ENCODE measurements at regions not wholly inside any gene's neighbourhood (a gene's known extent, or its start where the extent isn't known, plus 50 kb on each side); places are given as distances from the start of the nearest gene placed in this dataset.

DNA sequence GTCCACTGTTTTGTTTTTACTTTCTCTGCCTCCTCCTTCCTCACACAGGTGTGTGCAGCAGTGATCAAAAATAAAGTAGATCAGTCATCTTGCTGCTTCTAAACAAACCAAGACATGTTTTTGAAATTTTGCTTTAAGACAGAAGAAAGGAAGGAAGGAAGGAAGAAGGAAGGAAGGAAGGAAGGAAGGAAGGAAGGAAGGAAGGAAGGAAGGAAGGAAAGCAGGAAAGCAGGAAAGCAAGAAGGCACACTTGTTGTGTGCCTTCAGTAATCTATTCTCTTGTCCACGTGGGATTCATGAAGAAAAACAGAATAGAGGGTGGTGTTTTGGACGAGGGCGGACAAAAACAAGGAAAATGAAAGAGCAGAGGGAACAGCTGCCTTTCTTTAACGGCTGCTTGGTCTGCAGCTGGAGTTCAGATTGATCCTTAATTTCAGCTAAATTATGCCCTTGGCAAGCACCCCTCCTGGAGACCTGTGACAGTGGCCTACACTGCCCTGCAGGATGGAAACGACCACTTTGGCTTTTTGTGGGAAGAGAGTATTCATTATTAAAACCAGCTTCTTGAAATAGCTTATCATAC, 188.5 kb upstream of the IRX3 start:
- DNase-seq (ENCODE audit: low read depth): no peak
- TF ChIP-seq, protein P1, sequence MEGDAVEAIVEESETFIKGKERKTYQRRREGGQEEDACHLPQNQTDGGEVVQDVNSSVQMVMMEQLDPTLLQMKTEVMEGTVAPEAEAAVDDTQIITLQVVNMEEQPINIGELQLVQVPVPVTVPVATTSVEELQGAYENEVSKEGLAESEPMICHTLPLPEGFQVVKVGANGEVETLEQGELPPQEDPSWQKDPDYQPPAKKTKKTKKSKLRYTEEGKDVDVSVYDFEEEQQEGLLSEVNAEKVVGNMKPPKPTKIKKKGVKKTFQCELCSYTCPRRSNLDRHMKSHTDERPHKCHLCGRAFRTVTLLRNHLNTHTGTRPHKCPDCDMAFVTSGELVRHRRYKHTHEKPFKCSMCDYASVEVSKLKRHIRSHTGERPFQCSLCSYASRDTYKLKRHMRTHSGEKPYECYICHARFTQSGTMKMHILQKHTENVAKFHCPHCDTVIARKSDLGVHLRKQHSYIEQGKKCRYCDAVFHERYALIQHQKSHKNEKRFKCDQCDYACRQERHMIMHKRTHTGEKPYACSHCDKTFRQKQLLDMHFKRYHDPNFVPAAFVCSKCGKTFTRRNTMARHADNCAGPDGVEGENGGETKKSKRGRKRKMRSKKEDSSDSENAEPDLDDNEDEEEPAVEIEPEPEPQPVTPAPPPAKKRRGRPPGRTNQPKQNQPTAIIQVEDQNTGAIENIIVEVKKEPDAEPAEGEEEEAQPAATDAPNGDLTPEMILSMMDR (IDR thresholded peaks at IDR 0.05; ENCODE audit: insufficient read depth, low read depth, low read length, missing control alignments): no peak
- H3K4me3 ChIP-seq (ENCODE audit: low read depth, low read length): no peak overlapping the region

DNA sequence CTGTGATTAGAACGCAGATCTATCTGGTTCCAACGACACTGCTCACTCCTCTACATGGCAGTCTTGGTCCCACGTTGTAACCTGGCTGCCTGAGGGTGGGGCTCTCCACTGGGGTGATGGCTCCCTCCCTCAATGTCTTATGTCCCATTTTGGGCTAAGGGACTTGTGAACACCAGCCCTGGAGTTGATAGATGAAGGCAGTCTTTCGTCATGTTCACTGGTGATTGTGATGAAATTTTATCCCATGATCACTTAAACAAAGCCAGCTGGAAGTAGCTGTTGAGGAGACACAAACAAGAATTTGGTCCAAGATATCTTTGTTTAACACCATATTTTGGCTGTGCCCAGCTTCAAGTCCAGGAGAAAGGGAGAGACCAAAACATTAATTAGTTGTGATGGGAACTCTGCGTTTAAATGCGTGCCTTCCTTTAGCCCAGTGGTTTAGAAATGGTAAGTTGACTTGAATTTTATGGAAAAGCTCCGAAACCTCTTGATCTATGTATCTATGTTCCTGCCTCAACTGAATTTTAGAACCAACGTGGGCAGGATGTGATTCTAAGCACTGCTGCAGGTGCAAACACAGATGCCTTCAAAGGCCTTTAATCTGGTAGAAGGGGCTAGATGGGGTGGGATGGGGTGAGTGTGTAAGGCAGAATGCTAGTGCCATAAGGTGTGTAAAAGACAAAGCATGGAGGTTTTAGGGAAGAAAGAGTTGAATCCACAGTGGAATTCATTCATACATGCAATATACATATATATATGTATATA, 186.8 kb upstream of the IRX3 start:
- DNase-seq (ENCODE audit: low read depth): no peak
- TF ChIP-seq, protein P1 (IDR thresholded peaks at IDR 0.05; ENCODE audit: insufficient read depth, low read depth, low read length, missing control alignments): no peak
- H3K4me3 ChIP-seq (ENCODE audit: low read depth, low read length): no peak overlapping the region

GRCh38 chr16:54467398-54467797, 180.8 kb upstream of the IRX3 start:
- H3K4me3 ChIP-seq (ENCODE audit: low read depth, low read length): no peak overlapping the region
- DNase-seq (ENCODE audit: low read depth): no peak
- TF ChIP-seq, protein P1 (IDR thresholded peaks at IDR 0.05; ENCODE audit: insufficient read depth, low read depth, low read length, missing control alignments): no peak

GRCh38 chr16:54466233-54466632, 179.6 kb upstream of the IRX3 start:
- TF ChIP-seq, protein P1 (IDR thresholded peaks at IDR 0.05; ENCODE audit: insufficient read depth, low read depth, low read length, missing control alignments): no peak
- no peak for DNase-seq (ENCODE audit: low read depth)
- H3K4me3 ChIP-seq (ENCODE audit: low read depth, low read length): no peak overlapping the region

- H3K4me3 ChIP-seq (ENCODE audit: low read depth, low read length): no peak overlapping the region
- DNase-seq (ENCODE audit: low read depth): no peak
- TF ChIP-seq, protein P1 (IDR thresholded peaks at IDR 0.05; ENCODE audit: insufficient read depth, low read depth, low read length, missing control alignments): no peak
Measured at GRCh38 chr16:54465063-54465462, 178.5 kb upstream of the IRX3 start.

GRCh38 chr16:54462771-54463170, 176.2 kb upstream of the IRX3 start:
- no peak for DNase-seq (ENCODE audit: low read depth)
- H3K4me3 ChIP-seq (ENCODE audit: low read depth, low read length): no peak overlapping the region
- TF ChIP-seq, protein P1 (IDR thresholded peaks at IDR 0.05; ENCODE audit: insufficient read depth, low read depth, low read length, missing control alignments): no peak
